Suprapubic skin (tissue), 3 donors: ENCODE measurements at regions not wholly inside any gene's neighbourhood (a gene's known extent, or its start where the extent isn't known, plus 50 kb on each side); places are given as distances from the start of the nearest gene placed in this dataset.

Experiments
- EP300 ChIP-seq: sonication (generic); formaldehyde crosslinking; IDR thresholded peaks from one replicate; pipeline ENCODE4 v1.6.1; 2017; ENCODE audit warnings: antibody characterized with exemption
- POLR2A ChIP-seq, 2 donors: fragments of 450-650 bp; IDR thresholded peaks; one replicate each; pipeline ENCODE4 v1.6.1; 2017; ENCODE audit warnings: antibody characterized with exemption in 2 of 2, mild to moderate bottlenecking in 2 of 2, moderate library complexity in 2 of 2
- TF ChIP-seq, protein P1 (sequence below), 2 donors: fragments of 200-600 bp in 1 of 2; fragments of 450-650 bp in 1 of 2; sonication (generic) in 1 of 2; IDR thresholded peaks; one replicate each; pipeline ENCODE4 v1.5.1; 2016 to 2019; ENCODE audit warnings: antibody characterized with exemption in 2 of 2, mild to moderate bottlenecking in 1 of 2, moderate library complexity in 1 of 2

- TF ChIP-seq, protein P1, sequence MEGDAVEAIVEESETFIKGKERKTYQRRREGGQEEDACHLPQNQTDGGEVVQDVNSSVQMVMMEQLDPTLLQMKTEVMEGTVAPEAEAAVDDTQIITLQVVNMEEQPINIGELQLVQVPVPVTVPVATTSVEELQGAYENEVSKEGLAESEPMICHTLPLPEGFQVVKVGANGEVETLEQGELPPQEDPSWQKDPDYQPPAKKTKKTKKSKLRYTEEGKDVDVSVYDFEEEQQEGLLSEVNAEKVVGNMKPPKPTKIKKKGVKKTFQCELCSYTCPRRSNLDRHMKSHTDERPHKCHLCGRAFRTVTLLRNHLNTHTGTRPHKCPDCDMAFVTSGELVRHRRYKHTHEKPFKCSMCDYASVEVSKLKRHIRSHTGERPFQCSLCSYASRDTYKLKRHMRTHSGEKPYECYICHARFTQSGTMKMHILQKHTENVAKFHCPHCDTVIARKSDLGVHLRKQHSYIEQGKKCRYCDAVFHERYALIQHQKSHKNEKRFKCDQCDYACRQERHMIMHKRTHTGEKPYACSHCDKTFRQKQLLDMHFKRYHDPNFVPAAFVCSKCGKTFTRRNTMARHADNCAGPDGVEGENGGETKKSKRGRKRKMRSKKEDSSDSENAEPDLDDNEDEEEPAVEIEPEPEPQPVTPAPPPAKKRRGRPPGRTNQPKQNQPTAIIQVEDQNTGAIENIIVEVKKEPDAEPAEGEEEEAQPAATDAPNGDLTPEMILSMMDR (IDR thresholded peaks at IDR 0.05), result no peak
- TF ChIP-seq POLR2A (IDR thresholded peaks at IDR 0.05) (no peak), EP300 (no peak)
Measured at GRCh38 chr6:40780637-40781036, 193.5 kb upstream of the LRFN2 start.
